ENCODE measurements at regions not wholly inside any gene's neighbourhood (a gene's known extent, or its start where the extent isn't known, plus 50 kb on each side); places are given as distances from the start of the nearest gene placed in this dataset.

- DNase-seq (ENCODE audit: low spot score): peak; percentile 5
Observed at GRCh38 chrX:143571521-143571920, 54.2 kb upstream of the SPANXN3 start.

- no peak for DNase-seq (ENCODE audit: low spot score)
Observed at GRCh38 chrX:143570782-143571181, 53.5 kb upstream of the SPANXN3 start.

- DNase-seq (ENCODE audit: low spot score): no peak
Observed at GRCh38 chrX:143568467-143568866, 51.2 kb upstream of the SPANXN3 start.

All from H4 (cell line).